Colonic mucosa (tissue), 4 donors: ENCODE measurements at regions not wholly inside any gene's neighbourhood (a gene's known extent, or its start where the extent isn't known, plus 50 kb on each side); places are given as distances from the start of the nearest gene placed in this dataset.

Experiments used
- DNase-seq: peaks from one replicate; pipeline ENCODE4 v3.0.0-alpha.2; 2020
- H3K27ac ChIP-seq: fragments of 200-600 bp; one replicate; pipeline ENCODE4 v1.8.0; 2021
- H3K27me3 ChIP-seq: fragments of 200-600 bp; one replicate; pipeline ENCODE4 v1.8.0; 2021
- H3K36me3 ChIP-seq: fragments of 200-600 bp; one replicate; pipeline ENCODE4 v1.8.0; 2021
- H3K4me1 ChIP-seq: fragments of 200-600 bp; one replicate; pipeline ENCODE4 v1.8.0; 2021; ENCODE audit warnings: mild to moderate bottlenecking
- H3K4me3 ChIP-seq: fragments of 200-600 bp; one replicate; pipeline ENCODE4 v1.8.0; 2021
- H3K9ac ChIP-seq, 2 donors: one replicate each; pipeline ENCODE4 v1.7.0; 2013; ENCODE audit warnings: control low read depth in 2 of 2, low read depth in 2 of 2, low read length in 2 of 2
- H3K9me3 ChIP-seq: fragments of 200-600 bp; one replicate; pipeline ENCODE4 v1.8.0; 2021
- intact Hi-C: fragments of 100-400 bp; cut with DNase I; formaldehyde crosslinking; loops from one replicate; pipeline ENCODE4 v1.14.1; 2022
- TF ChIP-seq, protein P1 (sequence below): fragments of 200-600 bp; IDR thresholded peaks from one replicate; pipeline ENCODE4 v1.8.0; 2022; ENCODE audit warnings: antibody characterized with exemption, mild to moderate bottlenecking
- donor health status: healthy.
- donor health status: DM: no; HTN: no; CAD: no.
- donor health status: DM: no; HTN: no; CAD: no.

DNA sequence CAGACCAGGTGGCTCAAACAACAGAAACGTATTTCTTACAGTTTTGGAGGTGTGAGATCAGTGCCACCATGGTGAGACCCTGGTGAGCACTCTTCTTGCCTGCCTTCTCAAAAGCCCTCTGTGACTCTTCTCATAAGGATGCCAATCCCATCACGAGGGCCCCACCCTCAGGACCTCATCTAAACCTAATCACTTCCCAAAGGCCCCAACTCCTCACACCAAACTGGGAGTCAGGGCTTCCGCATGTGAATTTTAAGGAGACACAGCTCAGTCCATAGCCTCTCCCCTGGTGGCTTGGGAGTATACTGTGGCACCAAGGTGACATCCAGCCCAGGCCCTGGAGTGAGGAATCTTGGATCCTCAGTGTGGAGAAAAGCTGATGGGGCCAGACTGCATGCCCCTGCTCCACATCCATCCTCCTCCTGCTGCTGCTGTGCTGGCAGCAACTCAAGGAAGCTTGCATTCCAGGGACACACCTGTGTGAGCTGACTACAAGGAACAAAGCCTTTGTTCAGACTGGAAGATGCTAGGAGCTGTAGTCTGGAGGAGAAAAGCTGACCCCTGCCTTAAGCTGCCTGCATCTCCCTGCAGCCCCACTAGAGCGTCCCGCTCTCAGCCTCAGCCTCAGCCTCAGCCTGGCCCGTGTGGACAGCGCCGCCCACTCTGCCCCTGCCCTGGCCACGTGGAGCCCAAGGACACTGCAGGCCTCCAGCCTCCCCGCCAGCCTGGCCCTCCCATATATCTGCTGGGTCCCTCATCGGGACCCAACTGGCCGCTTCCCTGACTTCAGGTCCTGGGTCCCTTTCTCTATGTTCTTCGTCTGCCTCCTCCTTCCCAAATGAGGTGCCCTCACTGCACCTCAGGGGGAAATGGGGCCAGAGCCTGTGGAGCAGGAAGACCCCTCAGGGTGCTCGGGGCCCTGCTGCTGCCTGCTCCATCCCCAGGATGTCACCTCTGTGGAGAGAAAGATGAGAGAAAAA lies 87.8 kb upstream of the RAB6C start:
- TF ChIP-seq, protein P1, sequence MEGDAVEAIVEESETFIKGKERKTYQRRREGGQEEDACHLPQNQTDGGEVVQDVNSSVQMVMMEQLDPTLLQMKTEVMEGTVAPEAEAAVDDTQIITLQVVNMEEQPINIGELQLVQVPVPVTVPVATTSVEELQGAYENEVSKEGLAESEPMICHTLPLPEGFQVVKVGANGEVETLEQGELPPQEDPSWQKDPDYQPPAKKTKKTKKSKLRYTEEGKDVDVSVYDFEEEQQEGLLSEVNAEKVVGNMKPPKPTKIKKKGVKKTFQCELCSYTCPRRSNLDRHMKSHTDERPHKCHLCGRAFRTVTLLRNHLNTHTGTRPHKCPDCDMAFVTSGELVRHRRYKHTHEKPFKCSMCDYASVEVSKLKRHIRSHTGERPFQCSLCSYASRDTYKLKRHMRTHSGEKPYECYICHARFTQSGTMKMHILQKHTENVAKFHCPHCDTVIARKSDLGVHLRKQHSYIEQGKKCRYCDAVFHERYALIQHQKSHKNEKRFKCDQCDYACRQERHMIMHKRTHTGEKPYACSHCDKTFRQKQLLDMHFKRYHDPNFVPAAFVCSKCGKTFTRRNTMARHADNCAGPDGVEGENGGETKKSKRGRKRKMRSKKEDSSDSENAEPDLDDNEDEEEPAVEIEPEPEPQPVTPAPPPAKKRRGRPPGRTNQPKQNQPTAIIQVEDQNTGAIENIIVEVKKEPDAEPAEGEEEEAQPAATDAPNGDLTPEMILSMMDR, result no peak
- no peak for DNase-seq
- no peaks in the 10 kb centered on the region for H3K4me1 ChIP-seq

GRCh38 chr2:129892360-129892759 lies 87.1 kb upstream of the RAB6C start:
- intact Hi-C loops, result no loop called here
- TF ChIP-seq, protein P1, result no peak
- no peak for DNase-seq
- no peak overlapping the region for H3K9ac ChIP-seq
- H3K4me3 ChIP-seq, result no peak overlapping the region
- H3K27ac ChIP-seq, result no peak overlapping the region
- H3K9me3 ChIP-seq, result no peaks in the 10 kb centered on the region
- H3K36me3 ChIP-seq, result no peaks in the 10 kb centered on the region
- H3K27me3 ChIP-seq, result no peaks in the 10 kb centered on the region
- H3K4me1 ChIP-seq, result no peaks in the 10 kb centered on the region

More for the DNA sequence above, 87.8 kb upstream of the RAB6C start:
- Histone ChIP-seq H3K9ac (no peak overlapping the region), H3K27ac (no peak overlapping the region), H3K9me3 (no peaks in the 10 kb centered on the region), H3K36me3 (no peaks in the 10 kb centered on the region), H3K27me3 (no peaks in the 10 kb centered on the region), H3K4me3 (no peak overlapping the region)
- intact Hi-C loops, result no loop called here

GRCh38 chr2:129892773-129893172 lies 86.7 kb upstream of the RAB6C start:
- H3K27me3 ChIP-seq, result no peaks in the 10 kb centered on the region
- no peak overlapping the region for H3K27ac ChIP-seq
- DNase-seq, result no peak
- H3K4me3 ChIP-seq, result no peak overlapping the region
- no peaks in the 10 kb centered on the region for H3K9me3 ChIP-seq
- H3K9ac ChIP-seq, result no peak overlapping the region
- TF ChIP-seq, protein P1, result no peak
- no peaks in the 10 kb centered on the region for H3K4me1 ChIP-seq
- no peaks in the 10 kb centered on the region for H3K36me3 ChIP-seq
- intact Hi-C loops, result no loop called here

DNA sequence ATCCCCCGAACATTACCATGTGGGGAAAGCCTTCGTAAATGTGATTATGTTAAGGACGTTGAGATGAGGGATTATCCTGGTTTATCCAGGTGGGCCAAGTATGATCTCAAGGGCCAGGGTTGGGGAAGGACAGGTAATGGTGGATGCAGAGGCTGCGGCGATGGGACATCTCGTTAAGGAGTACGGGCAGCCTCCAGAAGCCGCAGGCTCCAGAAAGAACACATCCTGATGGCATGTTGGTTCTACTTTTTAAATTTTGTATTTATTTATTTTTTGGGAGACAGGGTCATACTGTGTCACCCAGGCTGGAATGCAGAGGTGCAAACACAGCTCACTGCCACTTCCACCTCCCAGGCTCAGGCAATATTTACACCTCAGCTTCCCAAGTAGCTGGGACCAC lies 86.2 kb upstream of the RAB6C start:
- TF ChIP-seq, protein P1, result no peak
- Histone ChIP-seq H3K4me1 (no peaks in the 10 kb centered on the region), H3K27ac (no peak overlapping the region), H3K9ac (no peak overlapping the region), H3K9me3 (no peaks in the 10 kb centered on the region), H3K36me3 (no peaks in the 10 kb centered on the region), H3K27me3 (no peaks in the 10 kb centered on the region), H3K4me3 (no peak overlapping the region)
- intact Hi-C loops, result no loop called here
- no peak for DNase-seq

DNA sequence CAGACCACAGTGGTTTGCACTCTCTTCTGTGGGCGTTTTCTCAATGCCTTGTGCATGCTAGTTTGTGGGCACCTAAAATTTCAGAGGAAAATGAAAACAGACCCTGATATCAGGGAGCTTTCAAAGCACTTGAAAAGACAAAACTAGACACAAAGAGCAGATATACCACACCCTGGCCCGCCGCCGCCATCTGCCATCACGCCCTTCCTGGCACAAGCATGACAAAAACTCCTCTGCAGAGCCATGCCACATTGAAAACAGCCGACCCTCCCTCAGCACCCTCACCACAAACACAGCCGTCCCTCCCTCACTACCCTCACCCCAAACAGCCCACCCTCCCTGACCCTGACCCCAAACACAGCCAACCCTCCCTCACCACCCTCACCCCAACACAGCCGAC lies 84.8 kb upstream of the RAB6C start:
- DNase-seq, result no peak
- no peaks in the 10 kb centered on the region for H3K36me3 ChIP-seq

More for the DNA sequence above, 84.8 kb upstream of the RAB6C start:
- intact Hi-C loops, result no loop called here
- H3K27ac ChIP-seq, result no peak overlapping the region
- no peaks in the 10 kb centered on the region for H3K4me1 ChIP-seq
- H3K27me3 ChIP-seq, result no peaks in the 10 kb centered on the region
- no peaks in the 10 kb centered on the region for H3K9me3 ChIP-seq
- no peak overlapping the region for H3K9ac ChIP-seq
- H3K4me3 ChIP-seq, result no peak overlapping the region
- TF ChIP-seq, protein P1, result no peak
